GM12865 (cell line): ENCODE measurements at regions not wholly inside any gene's neighbourhood (a gene's known extent, or its start where the extent isn't known, plus 50 kb on each side); places are given as distances from the start of the nearest gene placed in this dataset.
"Not testable (repeated sequence)": the region's sequence is repeated elsewhere in the genome, so short reads cannot be mapped to it uniquely, and the experiment has no call there.

Source experiments
- DNase-seq: peaks from one replicate; pipeline ENCODE4 v3.0.0; 2010; ENCODE audit warnings: low read depth
- H3K4me3 ChIP-seq: 2 replicates; pipeline ENCODE4 v1.5.1; 2011; ENCODE audit warnings: mild to moderate bottlenecking, low read depth, low read length, control low read depth
- CTCF ChIP-seq: IDR thresholded peaks from 2 replicates; pipeline ENCODE4 v1.5.1; 2011; ENCODE audit warnings: low read length, control low read depth, low read depth, inconsistent platforms; ENCODE audit not compliant: insufficient read depth; ENCODE audit errors: missing control alignments

- no peak for DNase-seq
- no peak overlapping the region for H3K4me3 ChIP-seq
- TF ChIP-seq CTCF = no peak
Observed at GRCh38 chr16:59116744-59117143, 382.6 kb upstream of the GOT2 start.

- H3K4me3 ChIP-seq = no peak overlapping the region
- TF ChIP-seq CTCF = no peak
- DNase-seq = no peak
Observed at GRCh38 chr16:59114790-59115189, 380.7 kb upstream of the GOT2 start.

GRCh38 chr16:59113004-59113670 is 379.0 kb upstream of the GOT2 start:
- no peak for TF ChIP-seq CTCF
- DNase-seq = no peak
- no peak overlapping the region for H3K4me3 ChIP-seq

- no peak for DNase-seq
- no peak for TF ChIP-seq CTCF
- no peak overlapping the region for H3K4me3 ChIP-seq
Observed at GRCh38 chr16:59111280-59111679, 377.2 kb upstream of the GOT2 start.

- no peak for DNase-seq
- no peak for TF ChIP-seq CTCF
- no peak overlapping the region for H3K4me3 ChIP-seq
Observed at GRCh38 chr16:59108374-59108773, 374.3 kb upstream of the GOT2 start.

- not testable (repeated sequence) for DNase-seq, H3K4me3 ChIP-seq
Observed at GRCh38 chr16:59096682-59097081, 362.6 kb upstream of the GOT2 start.

- no peak for TF ChIP-seq CTCF
- no peak overlapping the region for H3K4me3 ChIP-seq
- no peak for DNase-seq
Observed at GRCh38 chr16:59090541-59090940, 356.4 kb upstream of the GOT2 start.
